GM13977 (cell line): ENCODE measurements at regions not wholly inside any gene's neighbourhood (a gene's known extent, or its start where the extent isn't known, plus 50 kb on each side); places are given as distances from the start of the nearest gene placed in this dataset.

Source experiments
- DNase-seq: peaks from one replicate; pipeline ENCODE4 v3.0.0; 2012; ENCODE audit warnings: low spot score
- in situ Hi-C: fragments of 300-500 bp; cut with MboI; formaldehyde crosslinking; loops from one replicate; pipeline ENCODE4 v1.12.0; 2022; ENCODE audit warnings: low sequenced_read_pairs, low pct_unique_long_range_greater_than_20kb, mixed read lengths, inconsistent platforms; ENCODE audit not compliant: unreplicated experiment
- TF ChIP-seq, protein P1 (sequence below): IDR thresholded peaks from 2 replicates; pipeline ENCODE4 v1.5.1; 2012; ENCODE audit warnings: mild to moderate bottlenecking, control low read depth; ENCODE audit not compliant: insufficient read depth; ENCODE audit errors: extremely low read depth, missing control alignments

GRCh38 chr10:80986596-80986995 is 448.9 kb downstream of the SH2D4B start:
- in situ Hi-C loops, result no loop called here
- TF ChIP-seq, protein P1, sequence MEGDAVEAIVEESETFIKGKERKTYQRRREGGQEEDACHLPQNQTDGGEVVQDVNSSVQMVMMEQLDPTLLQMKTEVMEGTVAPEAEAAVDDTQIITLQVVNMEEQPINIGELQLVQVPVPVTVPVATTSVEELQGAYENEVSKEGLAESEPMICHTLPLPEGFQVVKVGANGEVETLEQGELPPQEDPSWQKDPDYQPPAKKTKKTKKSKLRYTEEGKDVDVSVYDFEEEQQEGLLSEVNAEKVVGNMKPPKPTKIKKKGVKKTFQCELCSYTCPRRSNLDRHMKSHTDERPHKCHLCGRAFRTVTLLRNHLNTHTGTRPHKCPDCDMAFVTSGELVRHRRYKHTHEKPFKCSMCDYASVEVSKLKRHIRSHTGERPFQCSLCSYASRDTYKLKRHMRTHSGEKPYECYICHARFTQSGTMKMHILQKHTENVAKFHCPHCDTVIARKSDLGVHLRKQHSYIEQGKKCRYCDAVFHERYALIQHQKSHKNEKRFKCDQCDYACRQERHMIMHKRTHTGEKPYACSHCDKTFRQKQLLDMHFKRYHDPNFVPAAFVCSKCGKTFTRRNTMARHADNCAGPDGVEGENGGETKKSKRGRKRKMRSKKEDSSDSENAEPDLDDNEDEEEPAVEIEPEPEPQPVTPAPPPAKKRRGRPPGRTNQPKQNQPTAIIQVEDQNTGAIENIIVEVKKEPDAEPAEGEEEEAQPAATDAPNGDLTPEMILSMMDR, result no peak
- DNase-seq, result no peak

DNA sequence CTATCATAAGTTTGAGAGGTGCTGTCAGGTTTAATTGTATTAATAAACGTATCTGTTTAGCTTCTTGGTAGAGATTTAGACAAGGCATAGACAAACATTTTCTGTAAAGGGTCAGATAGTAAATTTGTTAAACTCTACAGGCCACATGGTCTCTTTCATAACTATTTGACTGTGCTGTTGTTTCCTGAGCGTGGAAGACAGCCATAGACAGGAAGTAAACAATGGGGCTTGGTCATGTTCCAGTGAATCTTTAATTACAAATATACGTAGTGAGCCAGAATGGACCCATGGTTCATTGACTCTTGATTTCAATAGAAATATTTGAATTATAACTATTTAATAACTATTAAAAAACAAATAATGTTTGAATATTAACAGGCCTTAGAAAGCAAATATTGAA is 451.1 kb downstream of the SH2D4B start:
- no peak for DNase-seq
- in situ Hi-C loops, result no loop called here
- TF ChIP-seq, protein P1, result no peak

- no peak for DNase-seq
- TF ChIP-seq, protein P1, result no peak
- in situ Hi-C loops, result no loop called here
These were observed 459.0 kb downstream of the SH2D4B start for GRCh38 chr10:80996615-80997193.

GRCh38 chr10:81000781-81001180 is 463.1 kb downstream of the SH2D4B start:
- DNase-seq, result no peak
- in situ Hi-C loops, result no loop called here
- TF ChIP-seq, protein P1, result no peak

DNA sequence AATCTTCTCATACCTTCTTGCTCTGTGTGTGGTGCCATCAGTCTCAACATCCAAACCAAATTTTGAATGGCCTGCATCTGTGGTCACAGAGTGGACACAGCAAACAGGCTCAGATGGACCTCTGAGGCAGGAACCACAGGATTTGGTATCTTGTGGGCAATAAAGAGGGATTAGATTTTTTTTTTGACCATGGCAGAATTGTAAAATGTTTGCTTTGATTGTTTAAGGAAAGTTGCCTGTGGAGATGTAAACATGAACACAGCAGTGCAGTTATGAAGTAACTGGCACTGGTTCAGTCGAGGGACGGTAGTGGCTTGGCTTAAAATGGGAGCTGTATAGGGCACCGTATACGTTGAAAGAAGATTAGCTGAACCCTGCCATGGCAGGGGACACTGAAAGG is 464.7 kb downstream of the SH2D4B start:
- TF ChIP-seq, protein P1, result no peak
- in situ Hi-C loops, result no loop called here
- DNase-seq, result no peak

DNA sequence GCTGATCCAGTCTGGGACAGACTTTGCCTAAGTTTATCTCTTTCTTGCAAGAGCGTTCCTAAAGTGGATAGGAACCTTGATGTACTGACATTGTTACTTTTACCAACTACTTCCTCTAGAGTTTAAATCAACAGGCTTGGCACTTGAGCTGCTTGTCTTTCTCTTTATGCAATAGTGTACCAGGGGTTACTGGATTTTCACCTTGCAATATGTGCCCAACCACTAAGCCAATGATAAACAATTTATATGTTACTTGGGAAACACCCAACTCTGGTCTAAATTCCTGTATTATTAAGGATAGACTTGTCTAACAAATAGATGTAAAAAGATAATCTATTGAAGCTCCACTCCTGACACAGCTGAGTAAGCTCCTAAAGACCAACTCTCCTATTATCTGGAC is 470.2 kb downstream of the SH2D4B start:
- in situ Hi-C loops, result no loop called here
- DNase-seq, result no peak
- TF ChIP-seq, protein P1, result no peak

GRCh38 chr10:81008726-81009125 is 471.0 kb downstream of the SH2D4B start:
- TF ChIP-seq, protein P1, result no peak
- no peak for DNase-seq
- in situ Hi-C loops, result no loop called here
